GDM1 (cell line): ENCODE measurements at regions not wholly inside any gene's neighbourhood (a gene's known extent, or its start where the extent isn't known, plus 50 kb on each side); places are given as distances from the start of the nearest gene placed in this dataset.
"Not testable (repeated sequence)": the region's sequence is repeated elsewhere in the genome, so short reads cannot be mapped to it uniquely, and the experiment has no call there.

Source experiments
- DNase-seq: peaks from one replicate; lab custom pipeline; 2025; lab: John Stamatoyannopoulos, UW

GRCh38 chrX:63179852-63180251, 171.3 kb downstream of the SPIN4 start:
- not testable (repeated sequence) for DNase-seq

- not testable (repeated sequence) for DNase-seq
Measured at GRCh38 chrX:63176578-63176977, 174.6 kb downstream of the SPIN4 start.

- DNase-seq = not testable (repeated sequence)
Measured at GRCh38 chrX:63173841-63174718, 177.1 kb downstream of the SPIN4 start.

- not testable (repeated sequence) for DNase-seq
Measured at GRCh38 chrX:63169416-63169815, 181.7 kb downstream of the SPIN4 start.

GRCh38 chrX:63168949-63169348, 182.2 kb downstream of the SPIN4 start:
- not testable (repeated sequence) for DNase-seq

GRCh38 chrX:63167002-63167401, 184.1 kb downstream of the SPIN4 start:
- not testable (repeated sequence) for DNase-seq

- DNase-seq = not testable (repeated sequence)
Measured at GRCh38 chrX:63160994-63161393, 190.1 kb downstream of the SPIN4 start.

GRCh38 chrX:63160340-63160739, 190.8 kb downstream of the SPIN4 start:
- DNase-seq = not testable (repeated sequence)

- not testable (repeated sequence) for DNase-seq
Measured at GRCh38 chrX:63145526-63145925, 205.6 kb downstream of the SPIN4 start.

GRCh38 chrX:63142588-63142987, 208.5 kb downstream of the SPIN4 start:
- DNase-seq = not testable (repeated sequence)

- not testable (repeated sequence) for DNase-seq
Measured at GRCh38 chrX:63135859-63136258, 215.3 kb downstream of the SPIN4 start.

GRCh38 chrX:63128509-63128908, 222.6 kb downstream of the SPIN4 start:
- DNase-seq = peak; percentile 15

- DNase-seq = no peak
Measured at GRCh38 chrX:63115196-63115595, 235.9 kb downstream of the SPIN4 start.

GRCh38 chrX:63101879-63102620, 249.1 kb downstream of the SPIN4 start:
- no peak for DNase-seq

- DNase-seq = no peak
Measured at GRCh38 chrX:63058204-63058603, 292.9 kb downstream of the SPIN4 start.

- DNase-seq = no peak
Measured at GRCh38 chrX:63050225-63050624, 300.9 kb downstream of the SPIN4 start.

- no peak for DNase-seq
Measured at GRCh38 chrX:63032811-63033210, 318.3 kb downstream of the SPIN4 start.

GRCh38 chrX:63013549-63013948, 337.6 kb downstream of the SPIN4 start:
- DNase-seq = no peak

GRCh38 chrX:63012574-63012973, 338.6 kb downstream of the SPIN4 start:
- no peak for DNase-seq

GRCh38 chrX:63000196-63000595, 350.9 kb downstream of the SPIN4 start:
- DNase-seq = not testable (repeated sequence)
